ENCODE measurements at regions not wholly inside any gene's neighbourhood (a gene's known extent, or its start where the extent isn't known, plus 50 kb on each side); places are given as distances from the start of the nearest gene placed in this dataset.
A peak's percentile ranks its signal among the peaks of the same experiment; 100 is the strongest.
"Not testable (repeated sequence)": the region's sequence is repeated elsewhere in the genome, so short reads cannot be mapped to it uniquely, and the experiment has no call there.

- DNase-seq, result no peak
Observed at GRCh38 chr2:133986081-133986837, 267.6 kb upstream of the MGAT5 start.

- DNase-seq, result no peak
Observed at GRCh38 chr2:133986881-133987795, 266.7 kb upstream of the MGAT5 start.

- DNase-seq, result no peak
Observed at GRCh38 chr2:133988316-133988891, 265.5 kb upstream of the MGAT5 start.

GRCh38 chr2:133991606-133992168 is 262.2 kb upstream of the MGAT5 start:
- no peak for DNase-seq

GRCh38 chr2:133992454-133992853 is 261.4 kb upstream of the MGAT5 start:
- no peak for DNase-seq

- no peak for DNase-seq
Observed at GRCh38 chr2:133993160-133993559, 260.7 kb upstream of the MGAT5 start.

GRCh38 chr2:133998726-133999125 is 255.1 kb upstream of the MGAT5 start:
- not testable (repeated sequence) for DNase-seq

GRCh38 chr2:134002391-134002790 is 251.5 kb upstream of the MGAT5 start:
- DNase-seq, result no peak

- DNase-seq, result no peak
Observed at GRCh38 chr2:134002921-134003320, 251.0 kb upstream of the MGAT5 start.

GRCh38 chr2:134004467-134004866 is 249.4 kb upstream of the MGAT5 start:
- no peak for DNase-seq

GRCh38 chr2:134008837-134009236 is 245.0 kb upstream of the MGAT5 start:
- DNase-seq, result no peak

GRCh38 chr2:134009440-134009839 is 244.4 kb upstream of the MGAT5 start:
- DNase-seq, result no peak

- not testable (repeated sequence) for DNase-seq
Observed at GRCh38 chr2:134009906-134010305, 244.0 kb upstream of the MGAT5 start.

GRCh38 chr2:134011936-134012586 is 241.8 kb upstream of the MGAT5 start:
- no peak for DNase-seq

GRCh38 chr2:134014196-134014960 is 239.5 kb upstream of the MGAT5 start:
- no peak for DNase-seq

GRCh38 chr2:134019871-134020270 is 234.0 kb upstream of the MGAT5 start:
- no peak for DNase-seq

- DNase-seq, result peak; percentile 34
Observed at GRCh38 chr2:134020608-134021007, 233.3 kb upstream of the MGAT5 start.

GRCh38 chr2:134021830-134022524 is 231.9 kb upstream of the MGAT5 start:
- DNase-seq, result no peak

- no peak for DNase-seq
Observed at GRCh38 chr2:134023854-134024253, 230.0 kb upstream of the MGAT5 start.

- DNase-seq, result no peak
Observed at GRCh38 chr2:134027980-134028379, 225.9 kb upstream of the MGAT5 start.

GRCh38 chr2:134029418-134029817 is 224.5 kb upstream of the MGAT5 start:
- no peak for DNase-seq
